Bronchial epithelial cell (primary cell): ENCODE measurements at regions not wholly inside any gene's neighbourhood (a gene's known extent, or its start where the extent isn't known, plus 50 kb on each side); places are given as distances from the start of the nearest gene placed in this dataset.
A peak's percentile ranks its signal among the peaks of the same experiment; 100 is the strongest.

ENCODE experiments used
- DNase-seq: peaks from one replicate; pipeline ENCODE4 v3.0.0-alpha.2; 2010; ENCODE audit warnings: low read depth
- FAIRE-seq: peaks from 2 replicates; lab custom pipeline; 2011; peaks lifted over from hg19 to GRCh38; lab: Jason Lieb, UNC
- H3K27me3 ChIP-seq: 2 replicates; pipeline ENCODE4 v1.5.1; 2011; ENCODE audit warnings: low read length; ENCODE audit not compliant: control insufficient read depth, insufficient read depth
- H3K36me3 ChIP-seq: 2 replicates; pipeline ENCODE4 v1.5.1; 2011; ENCODE audit warnings: low read length; ENCODE audit not compliant: control insufficient read depth, insufficient read depth
- H3K4me3 ChIP-seq: 2 replicates; pipeline ENCODE4 v1.5.1; 2011; ENCODE audit warnings: mild to moderate bottlenecking, low read depth, low read length, control low read depth
- CTCF ChIP-seq: IDR thresholded peaks from 2 replicates; pipeline ENCODE4 v1.5.1; 2011; ENCODE audit warnings: mild to moderate bottlenecking, moderate library complexity, low read length, control low read depth, inconsistent platforms; ENCODE audit not compliant: insufficient read depth, severe bottlenecking

- Histone ChIP-seq H3K36me3 (no peaks in the 10 kb centered on the region), H3K27me3 (no peaks in the 10 kb centered on the region), H3K4me3 (no peak overlapping the region)
- no peak for FAIRE-seq
- DNase-seq = peak; percentile 19
- TF ChIP-seq CTCF = no peak
Observed at GRCh38 chr11:29024386-29024785, 916.2 kb downstream of the METTL15 start.

GRCh38 chr11:29023761-29024160, 915.6 kb downstream of the METTL15 start:
- no peak overlapping the region for H3K4me3 ChIP-seq
- DNase-seq = no peak
- no peak for FAIRE-seq
- no peaks in the 10 kb centered on the region for H3K27me3 ChIP-seq
- TF ChIP-seq CTCF = no peak
- no peaks in the 10 kb centered on the region for H3K36me3 ChIP-seq

- DNase-seq = peak; percentile 70
- Histone ChIP-seq H3K4me3 (no peak overlapping the region), H3K36me3 (no peaks in the 10 kb centered on the region), H3K27me3 (no peaks in the 10 kb centered on the region)
- no peak for FAIRE-seq
- TF ChIP-seq CTCF = no peak
Observed at GRCh38 chr11:29022676-29023075, 914.5 kb downstream of the METTL15 start.

- FAIRE-seq (no peak), DNase-seq (peak; percentile 50)
- no peaks in the 10 kb centered on the region for H3K27me3 ChIP-seq
- no peaks in the 10 kb centered on the region for H3K36me3 ChIP-seq
- TF ChIP-seq CTCF = peak; percentile 49
- no peak overlapping the region for H3K4me3 ChIP-seq
Observed at GRCh38 chr11:29019960-29020683, 911.9 kb downstream of the METTL15 start.

- no peak for TF ChIP-seq CTCF
- no peaks in the 10 kb centered on the region for H3K27me3 ChIP-seq
- H3K36me3 ChIP-seq = no peaks in the 10 kb centered on the region
- H3K4me3 ChIP-seq = no peak overlapping the region
- peak; percentile 94 for DNase-seq
- no peak for FAIRE-seq
Observed at GRCh38 chr11:29018631-29019030, 910.4 kb downstream of the METTL15 start.

GRCh38 chr11:29017941-29018340, 909.8 kb downstream of the METTL15 start:
- peak; percentile 73 for DNase-seq
- no peak overlapping the region for H3K4me3 ChIP-seq
- no peak for TF ChIP-seq CTCF
- no peaks in the 10 kb centered on the region for H3K36me3 ChIP-seq
- no peak for FAIRE-seq
- no peaks in the 10 kb centered on the region for H3K27me3 ChIP-seq
